ENCODE measurements at regions not wholly inside any gene's neighbourhood (a gene's known extent, or its start where the extent isn't known, plus 50 kb on each side); places are given as distances from the start of the nearest gene placed in this dataset.

GRCh38 chr12:87253157-87253556, 776.0 kb downstream of the C12orf50 start:
- Mint-ChIP-seq H3K27ac (no peak overlapping the region), H3K4me1 (ENCODE audit: low read depth) (no peaks in the 10 kb centered on the region), H3K27me3 (ENCODE audit: insufficient read depth) (no peaks in the 10 kb centered on the region; the same call in 1 of the 2 replicates), H3K4me3 (no peak overlapping the region), H3K36me3 (ENCODE audit: low read depth) (no peaks in the 10 kb centered on the region), H3K9me3 (peaks cover 46% of the 10 kb centered on the region)
- no peak for TF ChIP-seq CTCF (IDR thresholded peaks at IDR 0.05)
- DNase-seq, result no peak

DNA sequence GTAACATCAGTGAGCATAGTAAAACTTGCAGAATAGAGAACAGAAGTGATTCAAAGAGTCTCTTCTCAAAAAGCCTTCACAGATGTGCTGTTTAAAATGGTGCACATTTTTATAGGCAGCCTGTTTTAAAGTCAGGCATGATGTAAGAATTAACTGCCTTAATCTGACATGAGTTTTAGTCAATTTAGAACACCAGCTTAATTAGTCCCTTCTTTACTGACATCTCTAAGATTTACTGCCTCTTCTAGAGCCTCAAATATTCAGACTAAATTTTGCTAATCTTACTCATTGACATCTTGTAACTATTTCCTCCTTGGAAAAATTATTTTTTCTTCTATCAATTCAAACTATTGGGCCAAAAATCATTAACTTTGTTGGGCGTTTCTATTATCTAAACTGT, 782.5 kb downstream of the C12orf50 start:
- Mint-ChIP-seq H3K27me3 (ENCODE audit: insufficient read depth) (no peaks in the 10 kb centered on the region), H3K4me1 (ENCODE audit: low read depth) (no peaks in the 10 kb centered on the region), H3K9me3 (peaks cover 42% of the 10 kb centered on the region), H3K27ac (no peak overlapping the region), H3K36me3 (ENCODE audit: low read depth) (no peaks in the 10 kb centered on the region), H3K4me3 (no peak overlapping the region)
- no peak for DNase-seq
- no peak for TF ChIP-seq CTCF (IDR thresholded peaks at IDR 0.05)

- H3K9me3 Mint-ChIP-seq, result peaks cover 52% of the 10 kb centered on the region
Measured at GRCh38 chr12:87238466-87238865, 790.7 kb downstream of the C12orf50 start.

GRCh38 chr12:87234898-87235297, 794.3 kb downstream of the C12orf50 start:
- no peaks in the 10 kb centered on the region for H3K27me3 Mint-ChIP-seq (ENCODE audit: insufficient read depth)
- H3K4me3 Mint-ChIP-seq, result no peak overlapping the region
- no peaks in the 10 kb centered on the region for H3K4me1 Mint-ChIP-seq (ENCODE audit: low read depth)
- peaks cover 44% of the 10 kb centered on the region for H3K9me3 Mint-ChIP-seq
- no peak overlapping the region for H3K27ac Mint-ChIP-seq
- no peak for DNase-seq
- H3K36me3 Mint-ChIP-seq (ENCODE audit: low read depth), result no peaks in the 10 kb centered on the region
- no peak for TF ChIP-seq CTCF (IDR thresholded peaks at IDR 0.05)

More at GRCh38 chr12:87238466-87238865, 790.7 kb downstream of the C12orf50 start:
- Mint-ChIP-seq H3K27me3 (ENCODE audit: insufficient read depth) (no peaks in the 10 kb centered on the region), H3K4me1 (ENCODE audit: low read depth) (no peaks in the 10 kb centered on the region), H3K36me3 (ENCODE audit: low read depth) (no peaks in the 10 kb centered on the region), H3K4me3 (no peak overlapping the region), H3K27ac (no peak overlapping the region)
- no peak for TF ChIP-seq CTCF (IDR thresholded peaks at IDR 0.05)
- no peak for DNase-seq

DNA sequence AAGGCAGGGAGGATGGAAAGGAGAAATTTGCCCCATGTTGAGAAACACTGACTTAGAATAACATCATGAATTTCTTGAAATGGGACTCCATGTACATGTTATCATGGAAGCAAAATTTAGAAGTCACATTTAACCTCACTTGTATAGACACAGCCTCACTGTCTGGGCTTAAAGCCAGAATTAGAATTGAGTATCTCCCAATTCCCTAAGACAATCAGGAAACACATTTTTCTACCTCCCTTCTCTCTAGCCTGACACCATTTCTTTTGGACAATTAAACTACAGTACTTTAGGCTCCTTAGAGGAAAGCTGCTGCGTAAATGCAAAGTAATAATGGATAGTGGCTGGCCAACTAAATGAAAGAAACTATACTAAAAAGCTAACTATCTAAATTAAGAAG, 795.5 kb downstream of the C12orf50 start:
- H3K4me3 Mint-ChIP-seq, result no peak overlapping the region
- H3K27me3 Mint-ChIP-seq (ENCODE audit: insufficient read depth), result no peaks in the 10 kb centered on the region
- H3K36me3 Mint-ChIP-seq (ENCODE audit: low read depth), result no peaks in the 10 kb centered on the region
- H3K4me1 Mint-ChIP-seq (ENCODE audit: low read depth), result no peaks in the 10 kb centered on the region
- no peak for TF ChIP-seq CTCF (IDR thresholded peaks at IDR 0.05)
- peaks cover 35% of the 10 kb centered on the region for H3K9me3 Mint-ChIP-seq
- H3K27ac Mint-ChIP-seq, result no peak overlapping the region
- DNase-seq, result no peak

- no peak overlapping the region for H3K27ac Mint-ChIP-seq
- H3K36me3 Mint-ChIP-seq (ENCODE audit: low read depth), result no peaks in the 10 kb centered on the region
- no peak for TF ChIP-seq CTCF (IDR thresholded peaks at IDR 0.05)
- no peaks in the 10 kb centered on the region for H3K27me3 Mint-ChIP-seq (ENCODE audit: insufficient read depth)
- peaks cover 23% of the 10 kb centered on the region for H3K9me3 Mint-ChIP-seq
- no peak overlapping the region for H3K4me3 Mint-ChIP-seq
- H3K4me1 Mint-ChIP-seq (ENCODE audit: low read depth), result no peaks in the 10 kb centered on the region
- no peak for DNase-seq
Measured at GRCh38 chr12:87231818-87232217, 797.4 kb downstream of the C12orf50 start.
